Neural crest cell (in vitro differentiated cells): ENCODE measurements at regions not wholly inside any gene's neighbourhood (a gene's known extent, or its start where the extent isn't known, plus 50 kb on each side); places are given as distances from the start of the nearest gene placed in this dataset.

Source experiments
- DNase-seq: peaks from one replicate; pipeline ENCODE4 v3.0.0; 2021; ENCODE audit warnings: low read depth, mixed read lengths, low spot score
- H3K27ac Mint-ChIP-seq: one replicate; pipeline ENCODE4 v1.8.0; 2021; ENCODE audit warnings: mild to moderate bottlenecking, mixed read lengths; ENCODE audit not compliant: unreplicated experiment
- H3K27me3 Mint-ChIP-seq: 2 replicates; pipeline ENCODE4 v1.8.0; 2021; ENCODE audit warnings: low read depth, mild to moderate bottlenecking, mixed read lengths
- H3K36me3 Mint-ChIP-seq: 2 replicates; pipeline ENCODE4 v1.8.0; 2021; ENCODE audit warnings: low read depth, mild to moderate bottlenecking, mixed read lengths
- H3K4me1 Mint-ChIP-seq: 2 replicates; pipeline ENCODE4 v1.8.0; 2021; ENCODE audit warnings: mixed read lengths
- H3K4me3 Mint-ChIP-seq: one replicate; pipeline ENCODE4 v1.8.0; 2021; ENCODE audit warnings: mild to moderate bottlenecking, mixed read lengths
- H3K9me3 Mint-ChIP-seq: 2 replicates; pipeline ENCODE4 v1.8.0; 2021; ENCODE audit warnings: mixed read lengths
- CTCF ChIP-seq: fragments of 200-600 bp; sonication (generic); conservative IDR thresholded peaks from 2 replicates; pipeline ENCODE4 v1.5.0; 2021; ENCODE audit warnings: antibody characterized with exemption, mild to moderate bottlenecking

GRCh38 chr19:30167206-30167868, 204.8 kb upstream of the ZNF536 start:
- no peaks in the 10 kb centered on the region for H3K36me3 Mint-ChIP-seq
- TF ChIP-seq CTCF: no peak
- no peaks in the 10 kb centered on the region for H3K4me1 Mint-ChIP-seq

GRCh38 chr19:30167976-30168635, 204.1 kb upstream of the ZNF536 start:
- H3K36me3 Mint-ChIP-seq: no peaks in the 10 kb centered on the region
- H3K4me1 Mint-ChIP-seq: no peaks in the 10 kb centered on the region
- no peak overlapping the region for H3K4me3 Mint-ChIP-seq
- no peak for TF ChIP-seq CTCF
- no peaks in the 10 kb centered on the region for H3K27me3 Mint-ChIP-seq
- no peak for DNase-seq
- H3K9me3 Mint-ChIP-seq: peaks cover 4% of the 10 kb centered on the region
- peak overlapping the region; percentile 19 for H3K27ac Mint-ChIP-seq

More at GRCh38 chr19:30167206-30167868, 204.8 kb upstream of the ZNF536 start:
- Mint-ChIP-seq H3K9me3 (peaks cover 10% of the 10 kb centered on the region), H3K27me3 (no peaks in the 10 kb centered on the region), H3K4me3 (no peak overlapping the region), H3K27ac (no peak overlapping the region)
- no peak for DNase-seq

- Mint-ChIP-seq H3K36me3 (no peaks in the 10 kb centered on the region), H3K27ac (no peak overlapping the region), H3K27me3 (no peaks in the 10 kb centered on the region), H3K4me3 (no peak overlapping the region), H3K4me1 (no peaks in the 10 kb centered on the region), H3K9me3 (no peaks in the 10 kb centered on the region)
- TF ChIP-seq CTCF: no peak
- DNase-seq: no peak
Measured at GRCh38 chr19:30168760-30169159, 203.4 kb upstream of the ZNF536 start.

GRCh38 chr19:30169196-30169900, 202.8 kb upstream of the ZNF536 start:
- Mint-ChIP-seq H3K36me3 (no peaks in the 10 kb centered on the region), H3K4me3 (no peak overlapping the region), H3K9me3 (no peaks in the 10 kb centered on the region), H3K27ac (no peak overlapping the region), H3K4me1 (no peaks in the 10 kb centered on the region), H3K27me3 (no peaks in the 10 kb centered on the region)
- DNase-seq: no peak
- no peak for TF ChIP-seq CTCF

- no peaks in the 10 kb centered on the region for H3K4me1 Mint-ChIP-seq
- no peak for DNase-seq
- H3K4me3 Mint-ChIP-seq: no peak overlapping the region
- no peaks in the 10 kb centered on the region for H3K36me3 Mint-ChIP-seq
- H3K9me3 Mint-ChIP-seq: no peaks in the 10 kb centered on the region
- H3K27ac Mint-ChIP-seq: no peak overlapping the region
- no peak for TF ChIP-seq CTCF
- H3K27me3 Mint-ChIP-seq: no peaks in the 10 kb centered on the region
Measured at GRCh38 chr19:30170081-30170480, 202.1 kb upstream of the ZNF536 start.
